ENCODE measurements at regions not wholly inside any gene's neighbourhood (a gene's known extent, or its start where the extent isn't known, plus 50 kb on each side); places are given as distances from the start of the nearest gene placed in this dataset.
"Not testable (repeated sequence)": the region's sequence is repeated elsewhere in the genome, so short reads cannot be mapped to it uniquely, and the experiment has no call there.

- no peak for DNase-seq (ENCODE audit: low spot score)
Measured at GRCh38 chr1:200317236-200317635, 92.6 kb downstream of the ZNF281 start.

DNA sequence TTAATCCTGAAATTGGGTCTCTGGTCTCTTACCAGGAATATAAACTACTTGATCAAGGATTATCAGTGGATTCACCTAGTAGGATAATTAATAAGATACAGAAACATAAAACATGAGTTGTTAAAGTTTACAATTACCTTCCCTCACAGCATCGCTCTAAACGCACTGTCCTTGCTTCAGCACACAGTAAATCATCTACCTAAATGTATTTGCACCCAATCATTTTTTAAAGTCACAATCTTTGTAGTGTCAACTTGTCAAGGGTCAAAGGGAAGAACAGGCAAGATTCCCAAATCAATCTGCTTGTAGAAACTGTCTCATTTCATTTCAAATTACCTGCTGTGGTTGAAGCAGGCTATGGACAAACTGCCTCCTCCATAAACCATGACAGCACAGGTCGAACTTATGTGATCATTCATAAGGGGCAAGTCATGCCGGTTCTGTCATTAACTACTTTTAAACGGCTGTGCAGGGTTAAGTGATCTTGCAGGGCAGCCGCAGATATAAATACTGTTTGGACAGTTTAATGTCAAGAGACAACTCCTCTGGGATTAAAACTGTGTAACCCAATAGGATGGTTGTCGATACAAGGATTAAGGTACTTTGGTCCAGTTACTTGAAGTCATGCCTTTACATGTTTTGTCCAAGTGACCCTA, 93.6 kb downstream of the ZNF281 start:
- no peak for DNase-seq (ENCODE audit: low spot score)

DNA sequence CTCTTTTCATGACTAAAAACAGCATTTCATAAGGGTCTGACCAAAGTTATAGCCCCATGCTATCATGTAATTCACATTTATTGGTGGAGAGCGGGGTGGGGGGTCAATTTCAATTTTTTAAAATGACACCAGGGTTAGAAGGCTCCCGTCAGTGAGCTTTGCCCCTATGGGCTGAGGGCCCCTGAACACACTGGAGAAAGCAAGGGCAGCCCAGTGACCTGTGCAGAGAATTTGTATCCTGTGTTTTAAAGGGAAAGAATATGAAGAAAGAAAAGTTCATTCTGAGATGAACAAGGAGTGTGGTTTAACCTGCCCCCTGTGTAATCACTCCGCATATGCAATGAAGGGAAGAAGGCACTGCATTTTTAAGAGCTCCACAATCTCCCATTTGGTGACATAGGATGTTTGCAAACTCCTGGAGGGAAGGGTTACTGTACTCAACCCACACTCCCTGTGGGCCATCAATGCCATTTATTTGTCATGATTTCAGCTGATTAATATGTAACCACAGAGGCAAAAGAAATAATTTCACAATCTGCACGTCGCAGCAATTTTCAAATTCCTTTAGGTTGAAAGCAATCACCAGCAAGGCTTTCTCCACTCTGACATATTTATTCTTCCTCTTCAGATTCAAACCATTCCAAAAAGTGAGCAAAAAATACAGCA, 95.6 kb downstream of the ZNF281 start:
- no peak for DNase-seq (ENCODE audit: low spot score)

DNA sequence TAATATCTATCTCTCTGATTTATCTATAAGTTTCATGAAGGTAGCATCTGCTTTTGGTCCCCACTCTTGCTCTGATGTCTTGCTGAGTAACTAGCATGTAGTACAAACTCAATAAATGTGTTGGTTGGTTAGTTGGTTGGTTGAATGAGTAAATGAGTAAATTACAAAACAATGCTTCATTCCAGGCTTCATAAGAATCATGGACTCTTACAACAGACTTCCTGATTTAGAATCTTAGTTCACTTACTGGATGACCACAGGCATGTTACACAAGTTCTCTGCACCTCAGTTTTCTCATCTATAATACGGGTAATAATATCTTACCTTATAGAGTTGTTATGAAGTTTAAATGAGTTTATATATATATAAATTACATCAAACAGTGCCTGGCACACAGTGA, 98.6 kb downstream of the ZNF281 start:
- DNase-seq (ENCODE audit: low spot score) = no peak

GRCh38 chr1:200310824-200311223, 99.0 kb downstream of the ZNF281 start:
- DNase-seq (ENCODE audit: low spot score) = no peak

DNA sequence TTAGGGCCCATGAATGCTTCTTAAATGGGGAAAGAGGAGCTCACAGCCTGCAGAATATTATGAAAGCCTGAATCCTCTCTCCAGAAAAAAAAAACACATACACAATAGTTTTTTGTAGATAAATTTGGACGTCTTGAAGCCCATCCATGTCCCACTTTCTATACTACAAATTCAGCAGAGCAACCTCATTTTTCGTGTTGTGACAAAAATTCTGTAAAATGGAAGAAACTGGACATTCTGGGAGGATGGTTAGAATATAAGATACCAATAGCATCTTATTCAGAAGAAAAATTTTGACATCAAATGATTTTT, 102.1 kb downstream of the ZNF281 start:
- no peak for DNase-seq (ENCODE audit: low spot score)

GRCh38 chr1:200306944-200307754, 102.7 kb downstream of the ZNF281 start:
- peak; percentile 32 for DNase-seq (ENCODE audit: low spot score)

DNA sequence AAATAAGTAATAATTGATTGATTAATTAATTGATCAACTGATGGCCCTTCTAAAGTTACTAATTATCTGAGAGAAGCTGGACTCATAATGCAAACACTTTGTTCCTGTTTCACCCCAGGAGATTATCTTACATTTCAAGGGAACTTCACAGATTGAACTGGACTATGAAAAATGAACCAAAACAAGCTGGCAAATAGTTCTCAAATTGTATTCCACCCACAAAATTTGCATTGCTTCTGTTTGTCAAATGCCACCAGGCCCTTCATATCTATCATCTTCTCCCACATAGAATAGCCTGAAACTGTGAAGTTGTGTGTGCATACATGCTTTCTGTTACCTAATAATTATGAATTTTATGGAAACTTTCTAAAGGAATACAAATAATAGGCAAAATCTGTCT, 104.0 kb downstream of the ZNF281 start:
- no peak for DNase-seq (ENCODE audit: low spot score)

DNA sequence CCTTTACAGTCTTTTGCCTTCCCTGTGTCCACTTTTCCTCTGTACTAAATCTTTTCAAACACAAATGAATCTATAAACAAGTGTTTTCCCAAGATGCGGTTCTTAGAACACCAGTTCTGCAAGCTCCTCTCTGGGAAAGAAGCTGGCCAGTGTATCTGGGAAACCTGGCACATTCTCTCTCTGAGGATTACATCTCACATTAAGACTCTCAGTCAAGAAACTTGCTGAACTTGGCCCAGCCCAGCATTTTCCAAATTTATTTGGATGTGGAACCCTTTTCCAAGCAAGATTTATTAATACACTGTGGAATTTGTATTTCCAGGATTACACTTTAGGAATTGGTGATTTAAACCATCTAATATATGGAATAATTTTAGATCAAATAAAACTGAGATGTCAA, 105.7 kb downstream of the ZNF281 start:
- no peak for DNase-seq (ENCODE audit: low spot score)

DNA sequence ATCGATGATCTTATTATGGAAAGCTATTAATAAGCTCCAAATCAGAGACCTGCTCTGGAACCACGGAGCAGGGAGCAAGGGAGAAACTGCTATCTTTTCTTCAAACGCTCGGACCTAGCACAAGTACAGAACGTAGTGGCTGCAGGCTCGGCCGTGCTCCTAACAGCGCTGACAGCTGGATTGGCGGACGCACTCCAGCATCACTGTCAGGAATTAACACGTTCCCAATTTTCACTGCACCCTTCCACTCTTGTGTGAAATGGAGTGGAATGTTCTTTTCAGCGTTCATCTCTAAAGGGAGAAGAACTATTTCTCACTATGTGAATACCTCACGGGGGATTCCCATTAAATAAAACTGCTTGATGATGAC, 106.9 kb downstream of the ZNF281 start:
- DNase-seq (ENCODE audit: low spot score) = no peak

- no peak for DNase-seq (ENCODE audit: low spot score)
Measured at GRCh38 chr1:200302192-200302920, 107.5 kb downstream of the ZNF281 start.

DNA sequence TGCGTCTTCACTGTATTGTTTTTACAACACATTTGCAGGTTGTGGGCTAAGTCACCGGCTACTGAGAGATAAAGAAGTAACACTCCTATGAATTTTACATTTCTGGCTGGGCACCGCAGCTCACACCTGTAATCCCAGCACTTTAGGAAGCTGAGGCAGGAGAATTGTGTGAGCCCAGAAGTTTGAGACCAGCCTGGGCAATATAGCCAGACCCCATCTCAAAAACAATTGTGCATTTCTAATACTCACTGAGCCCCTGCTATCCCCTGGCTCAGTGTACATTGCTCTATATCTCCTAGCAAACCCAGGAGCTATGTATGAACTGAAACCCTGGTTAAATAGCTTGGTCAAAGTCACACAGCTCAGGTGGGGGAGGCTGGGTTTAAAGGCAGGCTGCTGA, 108.7 kb downstream of the ZNF281 start:
- no peak for DNase-seq (ENCODE audit: low spot score)

DNA sequence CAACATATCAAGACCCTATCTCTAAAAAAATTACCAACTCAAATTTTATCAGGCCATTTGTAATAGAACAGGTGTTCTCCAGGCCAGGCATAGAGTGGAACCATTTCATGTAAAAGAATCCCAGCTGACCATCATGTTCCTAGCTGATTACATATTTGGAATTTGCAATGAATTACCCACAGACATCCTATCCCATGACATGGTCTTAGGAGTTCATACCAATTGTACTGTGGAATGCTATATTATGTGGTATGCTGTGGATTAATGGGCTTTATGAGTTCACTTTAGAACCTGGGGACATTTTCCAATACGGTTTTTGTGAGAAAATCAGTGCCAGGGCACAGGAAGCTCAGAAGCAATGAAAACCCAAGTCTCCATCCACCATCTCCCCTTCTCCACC, 110.3 kb downstream of the ZNF281 start:
- no peak for DNase-seq (ENCODE audit: low spot score)

DNA sequence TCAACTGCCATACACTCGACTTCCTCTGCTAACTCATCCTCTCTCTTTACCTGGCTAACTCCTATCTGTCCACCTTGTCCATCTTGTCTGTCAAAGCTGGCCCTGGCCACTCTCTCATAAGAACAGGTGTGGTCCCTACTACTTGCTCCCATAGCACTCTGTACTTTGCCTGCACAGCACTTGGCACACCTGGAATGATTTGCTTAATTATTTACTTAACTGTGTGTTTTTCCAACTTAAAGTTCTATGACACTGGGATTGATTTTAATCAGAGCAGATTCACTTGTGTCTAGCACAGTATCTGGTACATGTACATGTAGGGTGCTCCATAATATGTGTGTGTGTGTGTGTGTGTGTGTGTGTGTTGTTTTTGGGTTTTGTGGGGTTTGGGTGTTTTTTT, 111.6 kb downstream of the ZNF281 start:
- no peak for DNase-seq (ENCODE audit: low spot score)

GRCh38 chr1:200296091-200296661, 113.7 kb downstream of the ZNF281 start:
- DNase-seq (ENCODE audit: low spot score) = no peak

- DNase-seq (ENCODE audit: low spot score) = peak; percentile 11
Measured at GRCh38 chr1:200294241-200294640, 115.6 kb downstream of the ZNF281 start.

DNA sequence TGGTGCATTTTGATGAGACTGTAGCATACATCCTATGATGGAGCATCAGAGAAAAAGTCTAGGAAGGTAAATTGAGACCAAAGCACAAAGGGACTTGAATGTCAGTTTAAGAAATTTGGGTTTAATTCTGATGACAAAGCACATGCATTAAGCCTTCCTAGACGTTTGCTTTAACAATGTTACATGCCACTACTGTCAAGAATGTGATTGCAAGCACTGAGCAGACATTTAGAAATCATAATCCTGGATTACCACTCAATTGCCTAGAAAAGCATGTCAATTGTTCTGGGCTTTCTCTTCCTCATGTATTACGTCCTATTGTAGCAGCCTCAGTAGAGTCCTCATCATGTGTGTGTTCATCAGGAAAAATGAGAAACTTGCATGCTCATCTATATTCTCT, 117.1 kb downstream of the ZNF281 start:
- DNase-seq (ENCODE audit: low spot score) = no peak

DNA sequence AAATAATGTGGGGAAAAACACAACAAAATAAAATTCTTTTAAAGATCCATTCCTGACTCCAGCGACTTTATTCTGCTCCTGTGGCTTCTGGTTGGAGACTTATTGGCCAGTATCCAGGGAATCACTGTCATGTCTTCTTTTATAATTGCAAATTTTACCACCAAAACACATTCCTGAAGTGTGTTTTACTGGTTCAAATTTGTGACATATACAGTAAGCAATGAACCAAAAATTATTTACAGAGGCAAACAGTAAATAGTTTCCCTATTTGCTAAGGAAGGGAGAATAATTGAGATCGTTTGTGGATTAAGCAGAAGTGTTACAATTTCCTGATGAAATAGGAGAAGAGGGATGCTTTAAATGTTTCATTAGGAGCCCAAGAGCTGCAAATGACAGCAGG, 118.7 kb downstream of the ZNF281 start:
- DNase-seq (ENCODE audit: low spot score) = no peak

DNA sequence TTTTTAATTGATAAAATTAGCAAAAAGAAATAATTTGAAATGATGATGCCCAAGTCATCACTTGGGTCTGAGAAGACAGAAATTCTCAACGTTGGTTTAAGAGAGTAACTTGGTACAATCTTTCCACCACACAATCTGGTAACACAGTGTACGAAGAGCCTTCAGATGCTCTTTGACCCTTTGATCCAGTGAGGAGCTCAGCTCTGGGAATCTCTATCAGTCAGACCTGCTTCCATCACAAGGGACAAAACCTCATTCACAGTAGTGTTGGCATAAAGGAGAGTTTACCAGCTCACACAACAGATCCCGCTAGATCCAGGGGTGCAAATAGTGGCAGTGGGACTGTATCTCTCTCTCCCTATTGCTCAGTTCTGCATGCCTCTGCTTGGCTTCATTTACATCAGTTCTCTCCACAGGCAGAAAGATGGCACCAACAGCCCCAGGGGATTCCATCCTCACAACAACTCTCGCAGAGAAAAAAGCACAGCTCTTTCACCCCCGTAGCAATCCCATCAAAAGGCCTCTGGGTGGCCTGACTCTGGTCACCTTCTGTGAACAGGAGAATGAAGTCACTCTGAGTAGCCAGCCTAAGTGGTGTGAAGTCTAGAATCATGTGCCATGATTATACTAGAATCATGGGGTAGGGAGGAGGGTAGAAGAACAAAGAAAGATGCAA, 119.7 kb downstream of the ZNF281 start:
- no peak for DNase-seq (ENCODE audit: low spot score)

GRCh38 chr1:200288226-200288625, 121.6 kb downstream of the ZNF281 start:
- no peak for DNase-seq (ENCODE audit: low spot score)

GRCh38 chr1:200284236-200284635, 125.6 kb downstream of the ZNF281 start:
- not testable (repeated sequence) for DNase-seq (ENCODE audit: low spot score)

All from A172 (cell line).